ENCODE measurements at regions not wholly inside any gene's neighbourhood (a gene's known extent, or its start where the extent isn't known, plus 50 kb on each side); places are given as distances from the start of the nearest gene placed in this dataset.

DNA sequence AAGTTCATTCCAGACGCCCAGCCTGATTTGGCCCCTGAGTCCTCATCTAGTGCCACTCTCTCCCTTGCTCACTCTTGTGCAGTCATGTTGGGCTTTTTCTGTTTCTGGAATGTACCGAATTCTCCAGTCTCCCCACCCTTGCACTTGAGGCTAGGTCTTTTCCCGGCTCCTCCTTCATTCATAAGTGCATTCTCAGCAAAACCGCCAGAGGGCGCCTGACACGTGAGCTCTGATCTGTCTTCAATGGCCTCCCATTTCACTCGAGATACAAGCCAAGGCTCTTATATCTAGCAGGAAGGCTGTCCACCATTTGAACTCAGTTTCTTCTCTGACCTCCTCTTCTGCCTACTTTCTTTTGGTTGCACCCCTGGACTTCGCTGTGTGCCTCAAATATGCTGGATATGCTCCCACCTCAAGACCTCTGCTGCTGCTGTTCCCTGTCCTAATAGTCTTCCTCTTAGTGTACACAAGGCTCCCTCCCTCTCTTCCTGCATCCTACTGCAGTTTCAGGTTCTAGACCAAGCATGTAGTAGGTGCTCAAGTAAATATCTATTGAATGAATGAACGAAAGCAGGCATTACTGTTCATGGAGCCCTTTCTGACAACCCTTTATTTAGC lies 568.1 kb upstream of the WWC1 start:
- TF ChIP-seq, protein P1, sequence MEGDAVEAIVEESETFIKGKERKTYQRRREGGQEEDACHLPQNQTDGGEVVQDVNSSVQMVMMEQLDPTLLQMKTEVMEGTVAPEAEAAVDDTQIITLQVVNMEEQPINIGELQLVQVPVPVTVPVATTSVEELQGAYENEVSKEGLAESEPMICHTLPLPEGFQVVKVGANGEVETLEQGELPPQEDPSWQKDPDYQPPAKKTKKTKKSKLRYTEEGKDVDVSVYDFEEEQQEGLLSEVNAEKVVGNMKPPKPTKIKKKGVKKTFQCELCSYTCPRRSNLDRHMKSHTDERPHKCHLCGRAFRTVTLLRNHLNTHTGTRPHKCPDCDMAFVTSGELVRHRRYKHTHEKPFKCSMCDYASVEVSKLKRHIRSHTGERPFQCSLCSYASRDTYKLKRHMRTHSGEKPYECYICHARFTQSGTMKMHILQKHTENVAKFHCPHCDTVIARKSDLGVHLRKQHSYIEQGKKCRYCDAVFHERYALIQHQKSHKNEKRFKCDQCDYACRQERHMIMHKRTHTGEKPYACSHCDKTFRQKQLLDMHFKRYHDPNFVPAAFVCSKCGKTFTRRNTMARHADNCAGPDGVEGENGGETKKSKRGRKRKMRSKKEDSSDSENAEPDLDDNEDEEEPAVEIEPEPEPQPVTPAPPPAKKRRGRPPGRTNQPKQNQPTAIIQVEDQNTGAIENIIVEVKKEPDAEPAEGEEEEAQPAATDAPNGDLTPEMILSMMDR (conservative IDR thresholded peaks at IDR 0.05; ENCODE audit: low read length) = peak; percentile 87
- TF ChIP-seq EZH2phosphoT487 (IDR thresholded peaks at IDR 0.05; ENCODE audit: borderline replicate concordance, low read depth, low read length) = no peak
